Progenitor cell of endocrine pancreas (in vitro differentiated cells): ENCODE measurements at regions not wholly inside any gene's neighbourhood (a gene's known extent, or its start where the extent isn't known, plus 50 kb on each side); places are given as distances from the start of the nearest gene placed in this dataset.

ENCODE experiments used
- DNase-seq: peaks from one replicate; pipeline ENCODE4 v3.0.0; 2021; ENCODE audit warnings: low spot score; ENCODE audit not compliant: unreplicated experiment
- H3K27ac Mint-ChIP-seq: 2 replicates; pipeline ENCODE4 v1.8.0; 2021; ENCODE audit warnings: mild to moderate bottlenecking, moderate library complexity, mixed read lengths
- H3K27me3 Mint-ChIP-seq: 2 replicates; pipeline ENCODE4 v1.8.0; 2021; ENCODE audit warnings: mixed read lengths
- H3K36me3 Mint-ChIP-seq: 2 replicates; pipeline ENCODE4 v1.8.0; 2022; ENCODE audit warnings: mixed read lengths; ENCODE audit not compliant: insufficient read depth
- H3K4me1 Mint-ChIP-seq: 2 replicates; pipeline ENCODE4 v1.8.0; 2021; ENCODE audit warnings: low read depth, mixed read lengths
- H3K4me3 Mint-ChIP-seq: 2 replicates; pipeline ENCODE4 v1.8.0; 2021; ENCODE audit warnings: low read depth, mild to moderate bottlenecking, moderate library complexity, mixed read lengths
- H3K9me3 Mint-ChIP-seq: 2 replicates; pipeline ENCODE4 v1.8.0; 2021; ENCODE audit warnings: low read depth, mixed read lengths
- CTCF ChIP-seq: fragments of 200-600 bp; sonication (generic); IDR thresholded peaks from one replicate; pipeline ENCODE4 v1.5.0; 2021; ENCODE audit warnings: antibody characterized with exemption, mild to moderate bottlenecking; ENCODE audit not compliant: unreplicated experiment

- Mint-ChIP-seq H3K36me3 (peaks cover 2% of the 10 kb centered on the region), H3K27ac (no peak overlapping the region), H3K27me3 (no peaks in the 10 kb centered on the region), H3K4me3 (no peak overlapping the region), H3K9me3 (peaks cover 8% of the 10 kb centered on the region), H3K4me1 (peaks cover 4% of the 10 kb centered on the region)
- no peak for TF ChIP-seq CTCF
- no peak for DNase-seq
These were observed 495.1 kb upstream of the ARID1B start for GRCh38 chr6:156282087-156282486.

- peaks cover 4% of the 10 kb centered on the region for H3K4me1 Mint-ChIP-seq
- no peaks in the 10 kb centered on the region for H3K27me3 Mint-ChIP-seq
- H3K9me3 Mint-ChIP-seq, result peaks cover 14% of the 10 kb centered on the region
- no peak overlapping the region for H3K4me3 Mint-ChIP-seq
- no peak overlapping the region for H3K27ac Mint-ChIP-seq
- H3K36me3 Mint-ChIP-seq, result peaks cover 2% of the 10 kb centered on the region
- TF ChIP-seq CTCF, result no peak
- no peak for DNase-seq
These were observed 495.9 kb upstream of the ARID1B start for GRCh38 chr6:156281266-156281665.

- peaks cover 15% of the 10 kb centered on the region for H3K9me3 Mint-ChIP-seq
- H3K27me3 Mint-ChIP-seq, result no peaks in the 10 kb centered on the region
- peaks cover 4% of the 10 kb centered on the region for H3K4me1 Mint-ChIP-seq
- H3K27ac Mint-ChIP-seq, result no peak overlapping the region
- no peak for TF ChIP-seq CTCF
- DNase-seq, result no peak
- peaks cover 2% of the 10 kb centered on the region for H3K36me3 Mint-ChIP-seq
- H3K4me3 Mint-ChIP-seq, result no peak overlapping the region
These were observed 497.1 kb upstream of the ARID1B start for GRCh38 chr6:156280065-156280464.

- no peak for TF ChIP-seq CTCF
- DNase-seq, result no peak
- Mint-ChIP-seq H3K9me3 (peaks cover 18% of the 10 kb centered on the region), H3K4me3 (no peak overlapping the region), H3K27ac (no peak overlapping the region), H3K4me1 (peaks cover 4% of the 10 kb centered on the region), H3K36me3 (peaks cover 2% of the 10 kb centered on the region), H3K27me3 (no peaks in the 10 kb centered on the region)
These were observed 497.8 kb upstream of the ARID1B start for GRCh38 chr6:156279261-156279969.

GRCh38 chr6:156273065-156273711 is 504.0 kb upstream of the ARID1B start:
- Mint-ChIP-seq H3K4me3 (no peak overlapping the region), H3K4me1 (peaks cover 1% of the 10 kb centered on the region), H3K27me3 (no peaks in the 10 kb centered on the region), H3K27ac (no peak overlapping the region), H3K36me3 (peaks cover 2% of the 10 kb centered on the region), H3K9me3 (peaks cover 20% of the 10 kb centered on the region)
- TF ChIP-seq CTCF, result no peak
- no peak for DNase-seq
